GM19395 (cell line): ENCODE measurements at regions not wholly inside any gene's neighbourhood (a gene's known extent, or its start where the extent isn't known, plus 50 kb on each side); places are given as distances from the start of the nearest gene placed in this dataset.

Experiments
- ATAC-seq: cut with Tn5 transposase; IDR thresholded peaks from one replicate; pipeline ENCODE4 v1.9.1; 2021; ENCODE audit warnings: mild to moderate bottlenecking, moderate library complexity; ENCODE audit not compliant: unreplicated experiment

DNA sequence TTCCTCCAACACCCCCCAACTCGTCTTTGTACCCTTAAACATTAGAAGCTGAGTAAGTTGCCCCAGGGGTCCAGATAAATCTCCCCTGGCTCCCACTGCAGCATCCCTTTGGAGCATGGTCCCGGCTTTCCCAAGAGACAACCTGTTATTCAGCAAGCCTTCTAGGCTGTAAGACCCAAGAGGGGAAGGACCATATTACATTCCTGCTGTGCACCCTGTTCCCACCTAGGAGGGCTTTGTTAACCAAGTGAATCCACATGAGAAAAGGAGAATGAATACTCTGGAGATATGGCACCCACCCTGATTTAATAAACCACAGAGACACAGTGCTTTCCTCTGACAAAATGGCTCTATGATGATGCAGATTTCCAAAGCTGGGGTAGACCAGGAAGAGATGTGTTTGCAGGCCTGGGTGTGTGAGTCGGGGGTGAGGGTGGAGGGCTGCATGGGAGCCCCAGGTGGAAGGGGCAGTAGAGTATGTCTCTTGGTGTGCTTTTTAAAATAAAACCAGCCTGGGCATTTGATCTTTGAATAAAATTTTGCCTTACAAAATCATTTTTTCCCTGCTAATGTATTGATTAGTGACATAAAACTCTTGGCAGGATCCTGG lies 325.2 kb downstream of the DRD1 start:
- ATAC-seq: no peak

DNA sequence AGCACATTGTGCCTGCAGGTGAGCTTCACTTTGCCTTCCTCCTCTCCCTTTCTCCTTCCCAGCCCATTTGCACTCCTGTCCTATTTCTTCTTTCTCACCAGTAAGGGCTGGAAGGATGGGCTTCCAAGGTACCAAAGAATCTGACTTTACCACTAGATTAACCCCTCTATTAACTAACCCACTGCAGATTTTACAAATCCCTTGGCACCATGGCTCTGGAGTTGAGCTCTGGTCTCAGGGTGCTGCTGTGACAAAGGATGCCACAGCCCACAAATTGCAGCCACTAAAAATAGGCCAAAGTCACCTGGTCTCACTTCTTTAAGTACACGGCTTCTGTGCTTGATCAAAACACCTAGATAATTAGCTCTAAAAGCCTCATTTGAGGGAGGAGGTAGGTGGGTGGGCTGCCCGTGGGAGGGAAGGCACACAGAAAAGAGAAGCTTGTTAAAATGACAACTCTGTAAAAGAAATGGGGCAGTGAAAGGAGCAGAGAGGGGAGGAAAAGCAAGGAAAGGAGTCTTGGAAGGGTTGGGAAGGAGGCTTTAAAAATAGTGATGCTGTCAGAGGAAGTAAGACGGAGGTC lies 327.4 kb downstream of the DRD1 start:
- ATAC-seq: no peak

DNA sequence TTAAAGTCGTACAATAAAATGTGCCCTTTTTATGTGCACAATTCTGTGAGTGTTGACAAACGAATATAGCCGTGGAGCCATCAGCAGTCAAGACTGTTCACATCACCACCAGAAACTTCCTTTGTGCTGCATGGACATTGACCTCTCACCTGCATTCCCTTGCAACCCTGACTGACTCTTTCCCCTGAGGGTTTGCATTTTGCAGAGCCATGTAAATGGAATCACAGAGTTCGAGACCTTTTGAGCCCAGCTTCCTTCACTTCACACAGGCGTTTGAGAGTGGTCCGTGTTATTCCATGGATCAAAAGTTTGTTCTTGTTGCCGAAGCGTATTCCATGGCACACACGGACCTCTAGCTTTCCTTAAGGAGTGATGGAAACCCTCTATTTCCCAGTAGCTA lies 328.2 kb downstream of the DRD1 start:
- ATAC-seq: no peak

DNA sequence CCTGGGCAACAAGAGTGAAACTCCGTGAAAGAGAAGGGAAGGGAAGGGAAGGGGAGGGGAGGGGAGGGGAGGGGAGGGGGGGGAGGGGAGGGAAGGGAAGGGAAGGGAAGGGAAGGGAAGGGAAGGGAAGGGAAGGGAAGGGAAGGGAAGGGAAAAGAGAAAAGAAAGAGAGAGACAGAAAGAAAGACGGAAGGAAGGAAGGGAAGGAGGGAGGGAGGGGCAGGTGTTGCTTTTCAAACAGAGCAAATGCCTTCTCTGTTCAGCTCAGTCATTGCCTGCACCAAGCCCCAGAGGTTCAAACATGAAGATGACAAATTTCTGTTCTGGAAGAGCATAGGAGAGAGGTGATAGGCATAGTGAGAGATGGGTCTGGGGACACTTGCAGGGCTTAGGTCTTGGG lies 330.0 kb downstream of the DRD1 start:
- ATAC-seq: no peak

DNA sequence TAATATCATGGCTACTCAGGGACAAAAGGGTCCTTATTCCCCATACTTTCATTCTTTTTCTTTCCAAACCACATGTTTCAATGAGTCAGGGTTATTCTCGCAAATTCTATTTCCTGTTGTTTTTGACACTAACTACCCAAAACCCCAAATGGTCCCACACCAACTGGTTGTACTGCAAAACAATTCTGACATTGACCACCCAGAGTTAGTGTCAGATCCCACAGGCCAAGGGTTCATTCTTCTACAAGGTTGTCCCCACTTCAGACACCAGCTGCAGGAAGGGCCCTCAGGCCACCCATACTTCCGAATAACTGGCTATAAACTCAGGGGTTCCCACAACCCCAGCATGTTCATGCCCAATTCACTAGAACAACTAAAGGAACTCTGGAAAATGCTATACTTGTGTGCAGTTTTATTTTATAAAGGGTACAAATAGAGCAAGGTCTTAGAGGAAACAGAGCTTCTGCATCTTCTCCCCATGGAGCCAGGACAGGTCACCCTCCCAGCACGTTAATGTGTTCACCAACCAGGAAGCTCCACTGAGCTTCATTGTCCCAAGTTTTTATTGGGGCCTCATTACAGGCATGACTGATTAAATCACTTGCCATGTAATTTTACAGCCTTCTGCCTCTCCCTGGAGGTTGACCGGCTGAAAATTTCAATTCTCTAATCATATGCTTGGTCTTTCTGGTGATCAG lies 334.8 kb downstream of the DRD1 start:
- no peak for ATAC-seq

DNA sequence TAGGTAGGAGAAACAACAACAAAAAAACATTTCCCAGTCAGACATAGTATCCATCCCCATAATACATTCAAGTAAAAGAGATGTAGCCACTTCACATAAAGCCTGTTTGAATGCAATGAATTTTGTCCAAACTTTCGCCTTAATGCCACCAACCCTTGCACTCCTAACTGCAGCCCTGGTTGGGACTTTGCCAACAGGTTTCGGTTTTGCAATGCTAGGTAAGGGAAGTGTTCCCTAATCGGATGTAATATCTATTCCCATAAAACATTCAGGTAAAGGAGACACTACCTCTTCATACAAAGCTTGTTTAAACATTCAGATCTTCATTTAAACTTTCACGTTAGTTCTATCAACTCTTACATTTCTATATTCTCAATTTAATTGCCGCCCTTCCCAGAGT lies 336.1 kb downstream of the DRD1 start:
- no peak for ATAC-seq

- ATAC-seq: no peak
Observed at GRCh38 chr5:175107028-175107588, 336.9 kb downstream of the DRD1 start.

DNA sequence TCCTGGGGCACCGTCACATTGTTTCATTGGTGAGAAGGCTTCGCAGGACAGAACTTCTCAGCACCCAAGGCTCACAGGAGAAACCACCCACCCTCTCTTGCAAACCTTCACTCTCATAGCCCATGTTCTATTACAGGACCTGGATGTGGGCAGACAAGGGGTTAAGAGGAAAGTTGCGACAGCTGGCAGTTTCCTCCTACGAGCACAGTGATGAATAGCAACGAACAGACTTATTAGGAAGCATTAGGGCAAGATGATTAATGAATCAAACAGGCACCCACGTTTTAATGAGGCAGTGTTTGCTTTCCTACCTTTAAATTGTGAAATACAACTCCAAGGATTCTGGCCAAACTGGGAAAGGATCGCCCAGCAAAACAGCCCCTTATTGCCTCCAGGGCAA lies 339.3 kb downstream of the DRD1 start:
- no peak for ATAC-seq

- no peak for ATAC-seq
Observed at GRCh38 chr5:175103746-175104145, 340.2 kb downstream of the DRD1 start.

DNA sequence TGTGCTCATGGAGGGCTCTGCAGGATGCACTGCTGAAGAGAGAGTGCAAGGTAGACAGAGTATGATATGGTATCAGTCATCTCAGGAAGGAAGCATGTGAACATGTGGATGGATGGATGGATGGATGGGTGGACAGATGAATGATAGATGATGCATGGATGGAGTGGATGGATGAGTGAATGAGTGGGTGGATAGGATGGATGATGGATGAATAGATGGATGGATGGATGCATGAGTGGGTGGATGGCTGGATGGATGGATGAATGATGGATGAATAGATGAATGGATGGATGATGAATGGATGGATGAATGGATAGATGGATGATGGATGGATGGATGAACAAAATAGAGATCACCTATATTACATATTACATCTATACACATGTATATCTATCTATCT lies 341.3 kb downstream of the DRD1 start:
- ATAC-seq: no peak

DNA sequence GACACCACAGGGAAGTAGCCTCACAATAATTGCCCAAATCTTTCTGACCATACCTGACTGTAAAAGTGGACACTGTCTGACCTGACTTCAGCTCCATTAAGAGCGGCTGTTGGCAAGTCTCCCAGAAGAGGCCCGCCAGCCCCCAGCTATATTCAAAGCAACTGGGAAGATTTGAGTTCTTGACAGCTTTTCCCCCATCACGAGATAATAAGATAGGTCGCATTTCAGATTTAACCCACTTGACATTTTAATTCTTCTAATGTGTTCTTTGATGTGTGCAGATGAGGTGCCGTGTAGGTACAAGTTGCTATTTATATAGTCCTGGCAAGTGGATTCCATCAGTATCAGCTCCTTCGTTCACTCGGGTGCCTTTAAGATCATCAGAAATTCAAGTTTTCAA lies 345.7 kb downstream of the DRD1 start:
- ATAC-seq: no peak

DNA sequence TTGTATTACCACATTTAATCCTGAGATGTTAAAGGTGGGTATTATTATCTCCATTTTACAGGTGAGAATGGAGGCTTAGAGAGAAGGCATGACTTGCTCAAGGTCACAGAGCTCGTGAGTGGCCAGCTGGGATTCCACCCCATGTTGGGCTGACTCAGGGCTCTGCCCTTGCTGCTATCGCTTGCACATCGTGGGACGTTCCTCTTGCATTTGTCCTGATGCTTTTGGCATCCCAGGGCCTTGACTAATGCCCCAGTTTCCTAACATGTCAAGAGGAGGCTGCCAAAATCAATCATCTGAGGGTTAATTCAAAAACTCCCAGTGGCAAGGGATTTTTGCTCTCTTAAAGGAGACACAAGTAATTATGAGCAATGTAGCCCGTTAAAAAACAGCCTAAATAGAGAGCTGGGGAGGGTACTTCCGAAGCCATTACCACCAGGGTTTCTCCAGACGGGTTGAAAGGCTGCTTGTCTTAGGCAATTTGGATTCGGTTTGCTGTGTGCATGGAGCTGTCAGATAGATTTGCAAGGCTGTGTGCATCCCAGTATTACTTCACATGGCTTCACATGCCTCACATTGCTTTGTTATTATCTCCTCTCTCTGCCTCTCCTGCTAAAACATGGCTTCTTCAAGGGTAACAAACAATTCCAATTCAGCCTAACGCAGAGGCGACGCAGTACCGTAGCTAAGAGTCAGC lies 347.4 kb downstream of the DRD1 start:
- no peak for ATAC-seq

GRCh38 chr5:175094461-175094860 lies 349.5 kb downstream of the DRD1 start:
- no peak for ATAC-seq

- ATAC-seq: no peak
Observed at GRCh38 chr5:175092691-175093090, 351.3 kb downstream of the DRD1 start.

GRCh38 chr5:175088963-175089362 lies 355.0 kb downstream of the DRD1 start:
- no peak for ATAC-seq

GRCh38 chr5:175082866-175083590 lies 358.6 kb downstream of the MSX2 start:
- ATAC-seq: no peak

DNA sequence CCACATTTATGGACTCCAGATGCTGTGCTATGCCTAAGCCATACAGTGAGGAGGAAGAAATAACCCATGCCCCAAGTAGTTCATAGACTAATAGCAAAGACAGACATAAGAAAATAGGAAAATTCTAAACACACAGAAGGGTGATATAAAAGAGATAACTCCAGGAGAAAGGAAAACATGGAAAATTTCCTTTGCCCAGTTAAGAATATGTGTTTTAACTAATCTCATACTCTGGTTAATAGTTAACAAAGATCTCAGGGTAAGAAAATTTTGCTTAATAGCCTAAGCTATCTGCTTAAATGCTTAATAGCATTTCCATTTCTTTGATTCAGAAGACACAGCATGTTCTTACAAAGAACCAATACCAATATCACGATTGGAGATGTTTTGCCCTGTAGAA lies 358.0 kb downstream of the MSX2 start:
- ATAC-seq: no peak

DNA sequence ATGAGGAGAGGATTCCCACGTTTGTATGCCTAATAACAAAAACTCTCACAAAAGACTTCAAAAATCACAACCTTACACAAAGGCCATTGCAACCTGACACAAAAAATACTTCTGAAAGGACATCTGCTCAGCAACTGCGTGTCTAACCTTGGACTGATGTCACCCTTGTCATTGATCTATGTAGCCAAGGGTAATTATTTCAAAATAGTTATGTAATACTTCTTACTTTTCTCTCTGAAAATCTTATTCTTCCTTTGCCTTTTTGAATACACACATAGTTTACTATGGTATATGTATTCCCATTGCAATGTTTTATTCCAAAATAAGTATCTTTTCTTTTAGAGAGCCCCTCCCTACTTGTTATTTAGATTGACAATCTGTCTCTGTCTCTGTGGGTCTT lies 355.3 kb downstream of the MSX2 start:
- ATAC-seq: no peak

GRCh38 chr5:175070283-175070682 lies 345.9 kb downstream of the MSX2 start:
- no peak for ATAC-seq

DNA sequence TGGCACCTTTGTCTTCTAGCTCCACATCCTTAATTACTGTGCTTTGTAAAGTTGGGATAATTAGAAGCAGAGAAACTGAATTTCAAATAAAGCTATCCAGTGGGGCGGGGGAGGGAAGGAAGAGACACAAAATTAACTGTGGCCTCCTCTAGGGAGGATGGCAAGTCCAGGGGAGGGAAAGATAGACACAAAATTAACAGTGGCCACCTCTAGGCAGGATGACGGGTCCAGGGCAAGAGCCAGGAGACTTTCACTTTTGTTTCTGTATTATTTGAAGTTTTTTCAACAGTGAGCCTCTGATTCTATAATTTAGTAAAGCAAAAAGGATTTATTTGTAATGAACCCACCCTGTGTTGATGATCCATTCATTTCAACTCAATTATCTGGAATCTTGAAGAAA lies 335.9 kb downstream of the MSX2 start:
- no peak for ATAC-seq

DNA sequence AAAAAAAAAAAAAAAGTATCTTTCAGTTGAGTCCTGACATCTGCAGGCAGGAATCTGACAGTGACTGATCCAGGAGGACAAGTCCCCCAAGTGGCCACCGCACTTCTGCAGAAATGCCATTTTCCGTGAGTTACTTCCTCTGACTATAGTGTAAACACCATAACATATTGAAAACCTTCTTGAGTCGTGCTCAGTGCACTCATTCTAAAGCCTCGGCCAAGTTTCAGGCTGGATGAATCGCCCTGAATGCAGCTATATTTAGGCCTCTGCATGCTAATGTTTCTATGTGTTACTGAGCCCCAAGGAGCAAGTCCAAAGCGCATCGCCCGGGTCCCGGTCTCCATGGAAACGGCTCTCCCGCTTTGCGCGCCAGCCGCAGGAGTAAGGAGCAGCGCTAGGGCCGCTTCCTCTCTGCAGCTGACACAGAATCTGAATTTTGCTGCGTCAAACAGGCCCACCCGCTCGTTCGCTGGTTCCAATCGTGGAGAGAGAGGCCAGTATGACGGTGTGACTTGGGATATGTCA lies 335.4 kb downstream of the MSX2 start:
- ATAC-seq: no peak
